Ascending aorta (tissue), 2 donors: ENCODE measurements at regions not wholly inside any gene's neighbourhood (a gene's known extent, or its start where the extent isn't known, plus 50 kb on each side); places are given as distances from the start of the nearest gene placed in this dataset.

Experiments used
- DNase-seq, 2 donors: peaks; one replicate each; pipeline ENCODE4 v3.0.0-alpha.2; 2019; ENCODE audit warnings: low spot score in 2 of 2
- H3K27ac ChIP-seq, 2 donors: fragments of 200-600 bp; sonication (generic); one replicate each; pipeline ENCODE4 v1.5.1; 2016 to 2017; ENCODE audit warnings: mild to moderate bottlenecking in 1 of 2
- H3K27me3 ChIP-seq: fragments of 200-600 bp; sonication (generic); one replicate; pipeline ENCODE4 v1.5.1; 2017
- H3K36me3 ChIP-seq, 2 donors: fragments of 200-600 bp; sonication (generic); one replicate each; pipeline ENCODE4 v1.5.1; 2016
- H3K4me1 ChIP-seq, 2 donors: fragments of 200-600 bp; sonication (generic); one replicate each; pipeline ENCODE4 v1.5.1; 2016 to 2017; ENCODE audit warnings: mild to moderate bottlenecking in 1 of 2
- H3K4me3 ChIP-seq, 2 donors: fragments of 200-600 bp; sonication (generic); one replicate each; pipeline ENCODE4 v1.5.1; 2016 to 2017; ENCODE audit warnings: mild to moderate bottlenecking in 1 of 2
- H3K9me3 ChIP-seq, 2 donors: fragments of 200-600 bp; sonication (generic); one replicate each; pipeline ENCODE4 v1.5.1; 2016
- intact Hi-C: fragments of 100-400 bp; cut with DNase I; formaldehyde crosslinking; loops from one replicate; pipeline ENCODE4 v1.15.1; 2023
- TF ChIP-seq, protein P1 (sequence below), 3 experiments: fragments of 200-600 bp in 2 of 3; fragments of 450-650 bp in 1 of 3; sonication (generic) in 2 of 3; IDR thresholded peaks; one replicate each; pipeline ENCODE4 v1.5.1; 2016 to 2019; ENCODE audit warnings: antibody characterized with exemption in 3 of 3, mild to moderate bottlenecking in 1 of 3, moderate library complexity in 1 of 3

DNA sequence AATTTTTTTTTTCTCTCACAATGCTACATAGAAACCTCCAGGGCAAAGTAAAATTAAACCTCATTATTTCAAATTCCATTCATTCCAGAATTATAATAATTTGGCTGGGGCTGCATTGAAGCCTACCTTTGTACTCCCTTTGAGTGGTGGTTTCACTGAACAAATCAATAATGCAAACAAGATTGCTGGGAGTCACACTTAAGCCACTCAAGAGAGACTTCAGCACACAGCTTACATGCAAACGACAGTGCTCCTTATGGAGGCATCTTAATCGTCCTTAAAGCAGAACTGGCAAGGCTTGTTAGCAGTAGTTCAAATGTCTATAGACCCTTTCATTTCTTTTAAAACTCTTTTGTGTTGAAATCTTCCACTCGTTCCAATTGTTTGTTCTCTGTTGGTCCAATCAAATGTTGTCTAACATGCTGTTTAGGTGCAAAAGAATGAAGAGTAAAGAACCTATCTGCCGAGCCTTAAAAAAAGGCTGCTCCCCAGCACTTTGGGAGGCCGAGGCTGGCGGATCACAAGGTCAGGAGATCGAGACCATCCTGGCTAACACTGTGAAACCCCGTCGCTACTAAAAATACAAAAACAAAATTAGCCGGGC, 294.9 kb downstream of the FGFR2 start:
- H3K4me3 ChIP-seq = no peak overlapping the region
- TF ChIP-seq, protein P1, sequence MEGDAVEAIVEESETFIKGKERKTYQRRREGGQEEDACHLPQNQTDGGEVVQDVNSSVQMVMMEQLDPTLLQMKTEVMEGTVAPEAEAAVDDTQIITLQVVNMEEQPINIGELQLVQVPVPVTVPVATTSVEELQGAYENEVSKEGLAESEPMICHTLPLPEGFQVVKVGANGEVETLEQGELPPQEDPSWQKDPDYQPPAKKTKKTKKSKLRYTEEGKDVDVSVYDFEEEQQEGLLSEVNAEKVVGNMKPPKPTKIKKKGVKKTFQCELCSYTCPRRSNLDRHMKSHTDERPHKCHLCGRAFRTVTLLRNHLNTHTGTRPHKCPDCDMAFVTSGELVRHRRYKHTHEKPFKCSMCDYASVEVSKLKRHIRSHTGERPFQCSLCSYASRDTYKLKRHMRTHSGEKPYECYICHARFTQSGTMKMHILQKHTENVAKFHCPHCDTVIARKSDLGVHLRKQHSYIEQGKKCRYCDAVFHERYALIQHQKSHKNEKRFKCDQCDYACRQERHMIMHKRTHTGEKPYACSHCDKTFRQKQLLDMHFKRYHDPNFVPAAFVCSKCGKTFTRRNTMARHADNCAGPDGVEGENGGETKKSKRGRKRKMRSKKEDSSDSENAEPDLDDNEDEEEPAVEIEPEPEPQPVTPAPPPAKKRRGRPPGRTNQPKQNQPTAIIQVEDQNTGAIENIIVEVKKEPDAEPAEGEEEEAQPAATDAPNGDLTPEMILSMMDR (IDR thresholded peaks at IDR 0.05) = no peak
- peaks cover 3% of the 10 kb centered on the region for H3K27me3 ChIP-seq
- H3K36me3 ChIP-seq = no peaks in the 10 kb centered on the region
- H3K9me3 ChIP-seq = no peaks in the 10 kb centered on the region
- intact Hi-C loops = no loop called here
- DNase-seq = no peak
- no peaks in the 10 kb centered on the region for H3K4me1 ChIP-seq
- H3K27ac ChIP-seq = no peak overlapping the region

DNA sequence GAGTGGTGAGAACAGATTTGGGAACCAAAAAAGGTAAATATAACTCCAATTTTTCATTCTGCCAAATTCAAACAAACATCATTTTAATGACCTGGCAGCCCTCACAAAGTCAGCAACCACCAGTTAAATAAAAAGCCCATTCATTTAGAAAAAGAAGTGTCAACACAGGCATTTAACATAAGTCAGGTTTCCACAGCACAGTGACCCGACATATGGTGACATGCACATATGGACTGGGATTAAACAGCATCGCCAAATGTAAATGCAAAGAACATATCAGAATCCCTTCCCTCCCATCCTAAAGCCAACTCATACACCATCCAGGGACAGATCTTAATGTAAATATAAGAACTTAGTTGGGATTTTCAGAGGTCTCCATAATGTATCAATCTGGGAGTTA, 293.2 kb downstream of the FGFR2 start:
- H3K9me3 ChIP-seq = no peaks in the 10 kb centered on the region
- intact Hi-C loops = no loop called here
- no peak overlapping the region for H3K4me3 ChIP-seq
- no peaks in the 10 kb centered on the region for H3K4me1 ChIP-seq
- TF ChIP-seq, protein P1 (IDR thresholded peaks at IDR 0.05) = no peak
- H3K36me3 ChIP-seq = no peaks in the 10 kb centered on the region
- peaks cover 3% of the 10 kb centered on the region for H3K27me3 ChIP-seq
- DNase-seq = no peak
- no peak overlapping the region for H3K27ac ChIP-seq

DNA sequence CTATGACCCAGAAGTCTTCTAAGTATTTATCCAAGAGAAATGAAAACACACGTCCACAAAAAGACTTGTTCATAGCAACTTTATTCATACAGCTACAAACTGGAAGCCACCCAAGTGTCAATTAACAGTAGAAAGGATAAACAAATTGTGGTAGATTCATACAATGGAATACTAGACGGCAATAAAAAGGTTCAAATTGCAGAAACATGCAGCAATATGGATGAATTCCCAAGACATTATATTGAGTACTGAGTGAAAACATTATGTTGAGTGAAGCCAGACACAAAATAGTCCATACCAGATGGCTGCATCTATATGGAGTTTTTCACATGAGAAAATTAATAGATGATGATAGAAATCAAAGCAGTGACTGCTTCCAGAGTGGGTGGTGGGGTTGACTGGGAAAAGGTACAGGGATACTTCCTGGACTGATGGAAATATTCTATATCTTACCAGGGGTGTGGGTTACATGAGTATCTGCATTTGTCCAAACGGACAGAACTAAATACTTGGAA, 292.0 kb downstream of the FGFR2 start:
- no peak overlapping the region for H3K27ac ChIP-seq

DNA sequence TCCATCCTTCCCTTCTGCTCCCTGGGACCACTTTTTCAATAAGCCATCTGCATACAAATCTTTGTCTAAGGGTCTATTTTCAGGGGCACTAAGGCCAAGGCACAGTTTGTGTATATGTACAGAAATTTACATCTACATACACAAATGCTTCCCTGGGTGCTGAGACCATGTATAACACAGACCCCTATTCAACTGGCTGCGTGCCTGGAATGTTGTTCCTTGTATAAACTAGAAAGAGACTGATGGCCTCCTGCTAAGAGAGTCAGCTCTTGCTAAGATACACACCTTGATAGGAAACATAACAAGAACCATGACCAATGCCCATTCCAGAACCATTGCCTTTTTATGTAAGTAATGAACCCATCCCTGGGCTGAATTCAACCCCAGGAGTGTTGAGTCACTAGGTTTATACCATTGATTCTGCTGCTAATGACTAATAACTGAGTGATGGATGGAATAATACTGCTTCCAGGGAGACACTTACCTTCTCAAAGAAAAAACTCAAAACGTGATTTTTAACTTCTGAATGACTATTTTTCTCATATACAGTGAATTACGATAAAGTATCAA, 290.7 kb downstream of the FGFR2 start:
- no peak overlapping the region for H3K27ac ChIP-seq
- TF ChIP-seq, protein P1 (IDR thresholded peaks at IDR 0.05) = no peak
- H3K4me1 ChIP-seq = no peaks in the 10 kb centered on the region
- no peaks in the 10 kb centered on the region for H3K9me3 ChIP-seq
- H3K36me3 ChIP-seq = no peaks in the 10 kb centered on the region
- no peak for DNase-seq
- intact Hi-C loops = no loop called here
- H3K4me3 ChIP-seq = no peak overlapping the region
- H3K27me3 ChIP-seq = peaks cover 3% of the 10 kb centered on the region

More for the DNA sequence above, 292.0 kb downstream of the FGFR2 start:
- H3K4me3 ChIP-seq = no peak overlapping the region
- H3K27me3 ChIP-seq = peaks cover 3% of the 10 kb centered on the region
- TF ChIP-seq, protein P1 (IDR thresholded peaks at IDR 0.05) = no peak
- H3K9me3 ChIP-seq = no peaks in the 10 kb centered on the region
- no peak for DNase-seq
- no peaks in the 10 kb centered on the region for H3K4me1 ChIP-seq
- intact Hi-C loops = no loop called here
- H3K36me3 ChIP-seq = no peaks in the 10 kb centered on the region

DNA sequence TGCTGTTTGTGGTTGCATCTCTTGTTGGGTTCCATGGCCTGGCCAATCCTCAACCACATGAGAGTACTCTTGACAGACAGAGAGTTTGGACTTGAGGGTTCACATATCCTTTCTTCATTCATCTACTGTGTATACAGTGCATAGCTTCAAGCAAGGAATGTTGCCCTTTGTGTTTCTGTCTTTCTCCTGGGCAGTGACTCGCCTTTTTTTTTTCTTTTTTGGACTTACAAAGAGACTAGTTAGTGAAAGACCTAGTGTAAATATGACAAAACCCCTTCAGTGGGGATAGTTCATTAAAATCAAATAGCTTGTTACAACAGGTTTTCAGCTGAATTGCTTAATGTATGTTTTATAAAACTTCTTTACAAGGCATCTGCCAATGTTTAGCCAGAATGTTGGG, 290.2 kb downstream of the FGFR2 start:
- intact Hi-C loops = no loop called here
- no peaks in the 10 kb centered on the region for H3K4me1 ChIP-seq
- DNase-seq = no peak
- no peaks in the 10 kb centered on the region for H3K9me3 ChIP-seq
- no peak overlapping the region for H3K27ac ChIP-seq
- H3K27me3 ChIP-seq = peaks cover 3% of the 10 kb centered on the region
- H3K4me3 ChIP-seq = no peak overlapping the region
- TF ChIP-seq, protein P1 (IDR thresholded peaks at IDR 0.05) = no peak
- H3K36me3 ChIP-seq = no peaks in the 10 kb centered on the region
